Thyroid gland (tissue), 4 donors: ENCODE measurements at regions not wholly inside any gene's neighbourhood (a gene's known extent, or its start where the extent isn't known, plus 50 kb on each side); places are given as distances from the start of the nearest gene placed in this dataset.

ENCODE experiments used
- DNase-seq, 2 donors: peaks; one replicate each; pipeline ENCODE4 v3.0.0-alpha.2; 2019
- H3K27ac ChIP-seq, 3 donors: fragments of 200-600 bp; sonication (generic); 1 replicate in 2 of 3; 2 replicates in 1 of 3; pipeline ENCODE4 v1.5.1; 2016 to 2019; ENCODE audit warnings: mild to moderate bottlenecking in 1 of 3, moderate library complexity in 1 of 3
- H3K27me3 ChIP-seq: fragments of 200-600 bp; sonication (generic); one replicate; pipeline ENCODE4 v1.5.1; 2019
- H3K36me3 ChIP-seq, 2 donors: fragments of 200-600 bp; sonication (generic); one replicate each; pipeline ENCODE4 v1.5.1; 2016 to 2019
- H3K4me1 ChIP-seq, 2 donors: fragments of 200-600 bp; sonication (generic); one replicate each; pipeline ENCODE4 v1.5.1; 2017 to 2019
- H3K4me3 ChIP-seq, 3 donors: fragments of 200-600 bp; sonication (generic); replicated peaks in 1 of 3; 1 replicate in 2 of 3; 2 replicates in 1 of 3; pipeline ENCODE4 v1.5.1; 2016; ENCODE audit warnings: mild to moderate bottlenecking in 1 of 3
- H3K9me3 ChIP-seq: fragments of 200-600 bp; sonication (generic); one replicate; pipeline ENCODE4 v1.5.1; 2017
- POLR2A ChIP-seq, 2 donors: fragments of 450-650 bp; IDR thresholded peaks; one replicate each; pipeline ENCODE4 v1.6.1; 2017; ENCODE audit warnings: antibody characterized with exemption in 2 of 2, mild to moderate bottlenecking in 2 of 2, moderate library complexity in 1 of 2
- WGBS, 2 donors: methylation state at CpG; one replicate each; pipeline ENCODE4 v1.1.5; 2017; 5-methylcytosine and 5-hydroxymethylcytosine counted together
- intact Hi-C: fragments of 100-400 bp; cut with DNase I; formaldehyde crosslinking; loops from one replicate; pipeline ENCODE4 v1.15.1; 2023
- TF ChIP-seq, protein P1 (sequence below), 6 experiments: fragments of 200-600 bp in 3 of 6; fragments of 450-650 bp in 3 of 6; sonication (generic) in 3 of 6; IDR thresholded peaks; one replicate each; pipeline ENCODE4 v1.5.1; 2016 to 2019; ENCODE audit warnings: antibody characterized with exemption in 6 of 6, mild to moderate bottlenecking in 2 of 6, inconsistent platforms in 1 of 6, moderate library complexity in 1 of 6

DNA sequence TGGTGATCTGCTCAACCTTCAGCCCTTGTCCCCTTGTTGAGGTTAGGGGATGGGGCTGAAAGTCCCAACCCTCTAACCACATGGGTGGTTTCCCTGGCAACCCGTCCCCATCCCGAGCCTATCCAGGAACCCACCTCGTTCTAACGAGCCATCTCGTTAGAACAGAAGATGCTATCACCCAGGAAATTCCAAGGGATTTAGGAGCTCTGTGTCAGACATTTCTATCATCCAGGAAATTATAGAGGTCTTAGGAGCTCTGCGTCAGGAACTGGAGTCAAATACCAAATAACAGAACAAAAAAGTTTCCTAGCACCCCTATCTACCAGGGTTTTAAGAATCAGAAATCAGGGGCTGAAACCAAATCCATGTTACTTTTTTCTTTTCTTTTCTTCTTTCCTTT is 90.3 kb upstream of the LCLAT1 start:
- H3K36me3 ChIP-seq: no peaks in the 10 kb centered on the region
- H3K4me3 ChIP-seq: no peak overlapping the region
- DNase-seq: no peak
- WGBS, 2 donors: 89 to 97% methylated on average over 6 of the region's 6 CpGs
- no peaks in the 10 kb centered on the region for H3K27me3 ChIP-seq
- H3K27ac ChIP-seq: no peak overlapping the region
- TF ChIP-seq POLR2A (IDR thresholded peaks at IDR 0.05): no peak
- TF ChIP-seq, protein P1, sequence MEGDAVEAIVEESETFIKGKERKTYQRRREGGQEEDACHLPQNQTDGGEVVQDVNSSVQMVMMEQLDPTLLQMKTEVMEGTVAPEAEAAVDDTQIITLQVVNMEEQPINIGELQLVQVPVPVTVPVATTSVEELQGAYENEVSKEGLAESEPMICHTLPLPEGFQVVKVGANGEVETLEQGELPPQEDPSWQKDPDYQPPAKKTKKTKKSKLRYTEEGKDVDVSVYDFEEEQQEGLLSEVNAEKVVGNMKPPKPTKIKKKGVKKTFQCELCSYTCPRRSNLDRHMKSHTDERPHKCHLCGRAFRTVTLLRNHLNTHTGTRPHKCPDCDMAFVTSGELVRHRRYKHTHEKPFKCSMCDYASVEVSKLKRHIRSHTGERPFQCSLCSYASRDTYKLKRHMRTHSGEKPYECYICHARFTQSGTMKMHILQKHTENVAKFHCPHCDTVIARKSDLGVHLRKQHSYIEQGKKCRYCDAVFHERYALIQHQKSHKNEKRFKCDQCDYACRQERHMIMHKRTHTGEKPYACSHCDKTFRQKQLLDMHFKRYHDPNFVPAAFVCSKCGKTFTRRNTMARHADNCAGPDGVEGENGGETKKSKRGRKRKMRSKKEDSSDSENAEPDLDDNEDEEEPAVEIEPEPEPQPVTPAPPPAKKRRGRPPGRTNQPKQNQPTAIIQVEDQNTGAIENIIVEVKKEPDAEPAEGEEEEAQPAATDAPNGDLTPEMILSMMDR (IDR thresholded peaks at IDR 0.05): no peak
- H3K4me1 ChIP-seq: peaks cover 44 to 49% of the 10 kb centered on the region in 2 donors
- no peaks in the 10 kb centered on the region for H3K9me3 ChIP-seq
- intact Hi-C loops: no loop called here

DNA sequence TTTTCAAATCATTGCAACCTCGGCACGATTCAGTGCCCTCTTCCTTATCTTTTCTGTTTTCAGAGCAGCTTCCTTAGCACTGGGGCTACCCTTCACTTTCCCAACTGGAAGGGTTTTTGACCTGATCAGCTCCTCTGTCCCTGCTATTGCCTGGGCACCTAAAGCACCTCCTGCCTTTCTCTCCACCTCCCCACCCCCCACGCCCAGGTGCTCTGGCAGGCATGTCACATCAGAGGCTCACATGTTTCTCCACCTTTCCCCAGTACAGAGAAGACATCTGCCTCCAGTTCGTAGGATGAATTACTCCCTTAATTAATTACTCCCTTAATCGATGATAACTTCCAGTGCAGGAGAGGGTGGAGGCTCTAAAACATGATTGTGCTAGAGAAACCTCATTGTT is 88.7 kb upstream of the LCLAT1 start:
- H3K4me3 ChIP-seq: no peak overlapping the region
- intact Hi-C loops: no loop called here
- TF ChIP-seq, protein P1 (IDR thresholded peaks at IDR 0.05): no peak
- no peak for TF ChIP-seq POLR2A (IDR thresholded peaks at IDR 0.05)
- peaks cover 53 to 61% of the 10 kb centered on the region in 2 donors for H3K4me1 ChIP-seq
- H3K9me3 ChIP-seq: no peaks in the 10 kb centered on the region
- H3K36me3 ChIP-seq: no peaks in the 10 kb centered on the region
- 89 to 91% methylated on average over 5 of the region's 5 CpGs for WGBS, 2 donors
- H3K27me3 ChIP-seq: no peaks in the 10 kb centered on the region
- peak in 1 of 2 donors; percentile 48 for DNase-seq
- H3K27ac ChIP-seq: peak overlapping the region; percentile 86 to 98 (median 97)

DNA sequence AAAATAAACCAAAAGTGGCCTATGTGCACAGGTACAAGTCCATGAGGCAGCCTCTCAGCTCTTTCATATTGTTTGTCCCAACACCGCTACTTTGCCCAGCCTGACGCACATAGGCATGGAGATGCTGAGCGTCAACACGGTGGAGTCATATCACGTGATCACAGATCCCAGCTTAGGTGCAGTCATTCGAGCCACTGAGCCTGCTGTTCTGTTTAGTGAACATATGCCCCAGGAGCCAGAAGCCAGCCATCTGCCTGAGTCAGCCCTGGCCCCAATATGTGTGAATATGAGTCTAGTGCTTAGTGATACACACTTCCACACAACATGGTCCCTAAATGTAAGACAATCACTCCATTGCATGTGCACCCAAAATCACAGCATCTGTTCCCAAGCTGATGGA is 88.2 kb upstream of the LCLAT1 start:
- H3K9me3 ChIP-seq: no peaks in the 10 kb centered on the region
- WGBS, 2 donors: 94 to 97% methylated on average over 5 to 6 of the region's 6 CpGs
- H3K4me3 ChIP-seq: no peak overlapping the region
- H3K27ac ChIP-seq: peak overlapping the region; percentile 86 to 98 (median 97)
- H3K36me3 ChIP-seq: no peaks in the 10 kb centered on the region
- TF ChIP-seq, protein P1 (IDR thresholded peaks at IDR 0.05): no peak
- intact Hi-C loops: no loop called here
- peaks cover 58 to 66% of the 10 kb centered on the region in 2 donors for H3K4me1 ChIP-seq
- no peak for DNase-seq
- H3K27me3 ChIP-seq: no peaks in the 10 kb centered on the region

DNA sequence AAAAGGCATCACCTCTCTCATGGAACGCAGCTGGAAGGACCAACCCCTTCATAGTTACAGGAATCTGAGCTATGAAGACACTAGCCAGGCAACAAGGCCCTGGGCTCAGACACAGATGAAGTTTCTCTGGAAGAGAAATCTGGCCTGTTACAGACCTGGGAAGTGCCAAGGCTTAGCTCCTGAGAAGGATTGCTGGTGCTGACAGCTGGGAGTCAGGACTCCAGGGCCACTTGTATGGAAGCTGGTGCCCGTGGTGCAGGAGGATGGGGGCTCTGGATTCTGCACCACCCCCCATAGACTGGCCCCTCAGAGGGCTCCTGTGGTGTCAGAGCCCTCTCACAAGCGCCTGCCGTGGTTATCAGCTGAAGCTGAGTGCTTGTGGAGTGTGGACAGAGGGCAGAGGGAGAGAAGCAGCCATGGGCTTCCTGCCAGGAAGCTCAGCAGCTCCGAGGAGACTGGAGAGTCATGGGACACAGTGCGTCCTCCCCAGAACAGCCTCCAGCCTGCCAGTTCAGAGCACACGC is 87.3 kb upstream of the LCLAT1 start:
- no peaks in the 10 kb centered on the region for H3K9me3 ChIP-seq
- H3K4me3 ChIP-seq: no peak overlapping the region
- DNase-seq: peak; percentile 89 to 91
- 16 to 29% methylated on average over 4 to 6 of the region's 7 CpGs for WGBS, 2 donors
- intact Hi-C loops: loop anchor here (10.0 kb wide), 1 partner anchor 85 kb away; the partner anchor contains the start of gene LCLAT1
- peaks cover 66 to 75% of the 10 kb centered on the region in 2 donors for H3K4me1 ChIP-seq
- no peaks in the 10 kb centered on the region for H3K27me3 ChIP-seq
- TF ChIP-seq, protein P1 (IDR thresholded peaks at IDR 0.05): peak in 1 of 6 experiments; percentile 5
- TF ChIP-seq POLR2A (IDR thresholded peaks at IDR 0.05): peak in 1 of 2 donors; percentile 64
- peak overlapping the region; percentile 86 to 98 (median 97) for H3K27ac ChIP-seq
- H3K36me3 ChIP-seq: no peaks in the 10 kb centered on the region

DNA sequence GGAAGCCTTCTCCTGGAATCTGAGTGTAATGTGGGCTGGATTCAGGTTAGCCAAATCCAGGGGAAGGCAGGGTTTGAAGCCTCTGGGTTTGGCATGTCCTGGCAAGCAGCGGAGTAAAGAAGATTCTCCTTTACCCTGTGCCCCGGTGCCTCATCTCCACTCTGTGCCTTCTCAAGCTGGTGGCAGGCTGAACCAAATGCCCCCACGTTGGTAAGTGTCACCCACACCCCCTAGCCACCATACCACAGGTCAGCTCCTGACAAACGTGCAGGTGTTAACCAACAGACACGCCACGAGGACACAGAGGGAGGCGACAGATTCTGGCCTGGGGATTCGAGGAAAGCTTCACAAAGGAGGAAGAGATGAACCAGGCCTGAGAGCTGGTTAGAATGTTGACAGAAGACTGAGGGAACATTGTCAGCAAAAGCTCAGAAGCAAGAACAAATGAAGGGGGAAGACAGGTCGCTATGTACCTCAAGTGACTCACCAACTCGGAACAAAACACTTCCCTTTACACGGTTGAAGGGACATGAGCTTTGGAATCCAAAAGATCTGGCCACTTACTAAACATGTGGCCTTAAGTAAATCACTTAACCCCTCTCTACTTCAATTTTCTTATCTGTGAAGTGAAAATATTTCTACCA is 85.2 kb upstream of the LCLAT1 start:
- H3K27me3 ChIP-seq: no peaks in the 10 kb centered on the region
- H3K9me3 ChIP-seq: no peaks in the 10 kb centered on the region
- WGBS, 2 donors: 36 to 37% methylated on average over 11 of the region's 11 CpGs
- DNase-seq: peak; percentile 64 to 66
- H3K4me3 ChIP-seq: no peak overlapping the region
- H3K36me3 ChIP-seq: no peaks in the 10 kb centered on the region
- TF ChIP-seq POLR2A (IDR thresholded peaks at IDR 0.05): peak in 1 of 2 donors; percentile 56
- TF ChIP-seq, protein P1 (IDR thresholded peaks at IDR 0.05): no peak
- peak overlapping the region; percentile 86 to 98 (median 97) for H3K27ac ChIP-seq
- peaks cover 80 to 88% of the 10 kb centered on the region in 2 donors for H3K4me1 ChIP-seq
- intact Hi-C loops: loop anchor here (10.0 kb wide), 1 partner anchor 83 kb away; the partner anchor contains the start of gene LCLAT1
